Activated CD8-positive, alpha-beta T cell treated with anti-CD3 and anti-CD28 coated beads, Interleukin-2, amount 10 ng/mL, durations not matched to agents 7 days and 5 days (primary cell): ENCODE measurements at regions not wholly inside any gene's neighbourhood (a gene's known extent, or its start where the extent isn't known, plus 50 kb on each side); places are given as distances from the start of the nearest gene placed in this dataset.
A peak's percentile ranks its signal among the peaks of the same experiment; 100 is the strongest.

Experiments
- ATAC-seq: fragments of 150-1000 bp; cut with Tn5 transposase; one replicate; pipeline ENCODE4 v1.10.0; 2021; ENCODE audit warnings: moderate library complexity
- CTCF ChIA-PET: fragments of 350-600 bp; sonication (Branson Sonifier 250); formaldehyde crosslinking; loops from one replicate; lab custom pipeline; 2021; ENCODE audit warnings: antibody characterized with exemption; lab: Charles Lee
- POLR2A ChIA-PET: fragments of 350-600 bp; sonication (Branson Sonifier 250); formaldehyde crosslinking; loops from one replicate; lab custom pipeline; 2021; ENCODE audit warnings: antibody characterized with exemption; lab: Charles Lee
- DNase-seq: peaks from one replicate; pipeline ENCODE4 v3.0.0-alpha.2; 2020
- H3K27ac Mint-ChIP-seq: one replicate; pipeline ENCODE4 v1.8.0; 2021; ENCODE audit warnings: mild to moderate bottlenecking, mixed read lengths
- H3K27me3 Mint-ChIP-seq: one replicate; pipeline ENCODE4 v1.8.0; 2021; ENCODE audit warnings: low read depth, mixed read lengths
- H3K36me3 Mint-ChIP-seq: one replicate; pipeline ENCODE4 v1.8.0; 2021; ENCODE audit warnings: low read depth, mixed read lengths
- H3K4me1 Mint-ChIP-seq: one replicate; pipeline ENCODE4 v1.8.0; 2021; ENCODE audit warnings: low read depth, mixed read lengths
- H3K4me3 Mint-ChIP-seq: one replicate; pipeline ENCODE4 v1.8.0; 2021; ENCODE audit warnings: mild to moderate bottlenecking, mixed read lengths
- H3K9me3 Mint-ChIP-seq: one replicate; pipeline ENCODE4 v1.8.0; 2022; ENCODE audit warnings: mixed read lengths; ENCODE audit not compliant: insufficient read depth

- Mint-ChIP-seq H3K4me1 (no peaks in the 10 kb centered on the region), H3K27me3 (peaks cover 9% of the 10 kb centered on the region), H3K9me3 (no peaks in the 10 kb centered on the region), H3K4me3 (no peak overlapping the region), H3K27ac (no peak overlapping the region), H3K36me3 (no peaks in the 10 kb centered on the region)
- DNase-seq (no peak), ATAC-seq (no peak)
- CTCF ChIA-PET: no interaction called here
- POLR2A ChIA-PET: no interaction called here
These were observed 76.1 kb upstream of the MAPRE2 start for GRCh38 chr18:34965108-34965507.

GRCh38 chr18:34965566-34965965 is 75.6 kb upstream of the MAPRE2 start:
- H3K4me1 Mint-ChIP-seq: no peaks in the 10 kb centered on the region
- ATAC-seq (no peak), DNase-seq (no peak)
- POLR2A ChIA-PET: no interaction called here
- CTCF ChIA-PET: no interaction called here
- H3K27ac Mint-ChIP-seq: no peak overlapping the region
- H3K9me3 Mint-ChIP-seq: no peaks in the 10 kb centered on the region
- no peak overlapping the region for H3K4me3 Mint-ChIP-seq
- H3K27me3 Mint-ChIP-seq: peaks cover 12% of the 10 kb centered on the region
- H3K36me3 Mint-ChIP-seq: no peaks in the 10 kb centered on the region

GRCh38 chr18:34970106-34970505 is 71.1 kb upstream of the MAPRE2 start:
- Mint-ChIP-seq H3K36me3 (no peaks in the 10 kb centered on the region), H3K4me3 (no peak overlapping the region), H3K27me3 (peaks cover 20% of the 10 kb centered on the region), H3K4me1 (no peaks in the 10 kb centered on the region), H3K27ac (no peak overlapping the region), H3K9me3 (no peaks in the 10 kb centered on the region)
- ATAC-seq (no peak), DNase-seq (no peak)
- ChIA-PET POLR2A (no interaction called here), CTCF (no interaction called here)

GRCh38 chr18:34971313-34971712 is 69.9 kb upstream of the MAPRE2 start:
- ChIA-PET CTCF (interaction anchor here (0.9 to 1.3 kb wide), 3 partner anchors 11 to 58 kb away, joined by 3 to 4 read pairs (median 3); no protein-coding TSS in a partner anchor), POLR2A (no interaction called here)
- no peak overlapping the region for H3K4me3 Mint-ChIP-seq

GRCh38 chr18:34972765-34973414 is 68.3 kb upstream of the MAPRE2 start:
- CTCF ChIA-PET: no interaction called here
- H3K4me1 Mint-ChIP-seq: peaks cover 2% of the 10 kb centered on the region
- no peak for ATAC-seq

More at GRCh38 chr18:34971313-34971712, 69.9 kb upstream of the MAPRE2 start:
- DNase-seq: no peak
- no peak for ATAC-seq
- no peaks in the 10 kb centered on the region for H3K9me3 Mint-ChIP-seq
- no peaks in the 10 kb centered on the region for H3K36me3 Mint-ChIP-seq
- peaks cover 30% of the 10 kb centered on the region for H3K27me3 Mint-ChIP-seq
- H3K4me1 Mint-ChIP-seq: peaks cover 2% of the 10 kb centered on the region
- H3K27ac Mint-ChIP-seq: no peak overlapping the region

GRCh38 chr18:34976123-34976522 is 65.1 kb upstream of the MAPRE2 start:
- Mint-ChIP-seq H3K27me3 (peaks cover 28% of the 10 kb centered on the region), H3K27ac (no peak overlapping the region), H3K9me3 (no peaks in the 10 kb centered on the region), H3K36me3 (no peaks in the 10 kb centered on the region), H3K4me3 (peak overlapping the region; percentile 80), H3K4me1 (peaks cover 18% of the 10 kb centered on the region)
- CTCF ChIA-PET: no interaction called here
- POLR2A ChIA-PET: no interaction called here
- DNase-seq: no peak
- no peak for ATAC-seq

More at GRCh38 chr18:34972765-34973414, 68.3 kb upstream of the MAPRE2 start:
- Mint-ChIP-seq H3K9me3 (no peaks in the 10 kb centered on the region), H3K4me3 (no peak overlapping the region), H3K27ac (no peak overlapping the region), H3K27me3 (peaks cover 34% of the 10 kb centered on the region), H3K36me3 (no peaks in the 10 kb centered on the region)
- POLR2A ChIA-PET: no interaction called here
- no peak for DNase-seq

GRCh38 chr18:34976534-34976898 is 64.7 kb upstream of the MAPRE2 start:
- H3K36me3 Mint-ChIP-seq: no peaks in the 10 kb centered on the region

GRCh38 chr18:34976899-34977837 is 64.0 kb upstream of the MAPRE2 start:
- no peaks in the 10 kb centered on the region for H3K9me3 Mint-ChIP-seq
- peaks cover 28% of the 10 kb centered on the region for H3K27me3 Mint-ChIP-seq
- H3K4me1 Mint-ChIP-seq: peaks cover 18% of the 10 kb centered on the region
- DNase-seq (peak; percentile 88), ATAC-seq (peak; percentile 84)
- H3K36me3 Mint-ChIP-seq: no peaks in the 10 kb centered on the region
- POLR2A ChIA-PET: interaction anchor here (0.8 to 1.4 kb wide), 3 partner anchors 65 to 367 kb away, joined by 3 to 5 read pairs (median 3); partner anchors contain the start of genes ZNF24 and ZSCAN30
- H3K4me3 Mint-ChIP-seq: peak overlapping the region; percentile 80
- H3K27ac Mint-ChIP-seq: peak overlapping the region; percentile 28
- CTCF ChIA-PET: interaction anchor here (0.7 to 1.5 kb wide), 2 partner anchors 70 to 111 kb away, joined by 3 to 4 read pairs; no protein-coding TSS in a partner anchor

More at GRCh38 chr18:34976534-34976898, 64.7 kb upstream of the MAPRE2 start:
- no peak for ATAC-seq
- H3K9me3 Mint-ChIP-seq: no peaks in the 10 kb centered on the region
- no peak overlapping the region for H3K27ac Mint-ChIP-seq
- POLR2A ChIA-PET: no interaction called here
- H3K4me3 Mint-ChIP-seq: peak overlapping the region; percentile 80
- H3K4me1 Mint-ChIP-seq: peaks cover 18% of the 10 kb centered on the region
- DNase-seq: no peak
- H3K27me3 Mint-ChIP-seq: peaks cover 28% of the 10 kb centered on the region
- CTCF ChIA-PET: interaction anchor here (1.5 kb wide), 1 partner anchor 70 kb away, joined by 4 read pairs; no protein-coding TSS in a partner anchor

GRCh38 chr18:34977838-34978532 is 63.2 kb upstream of the MAPRE2 start:
- DNase-seq (peak; percentile 71), ATAC-seq (peak; percentile 31)
- Mint-ChIP-seq H3K4me1 (peaks cover 18% of the 10 kb centered on the region), H3K4me3 (peak overlapping the region; percentile 80), H3K36me3 (no peaks in the 10 kb centered on the region), H3K9me3 (no peaks in the 10 kb centered on the region), H3K27ac (peak overlapping the region; percentile 51), H3K27me3 (peaks cover 25% of the 10 kb centered on the region)
- ChIA-PET CTCF (interaction anchor here (0.7 to 1.5 kb wide), 6 partner anchors 28 to 114 kb away, joined by 3 to 5 read pairs (median 4); no protein-coding TSS in a partner anchor), POLR2A (interaction anchor here (0.8 to 1.4 kb wide), 4 partner anchors 64 to 366 kb away, joined by 3 to 5 read pairs (median 3); partner anchors contain the start of genes ZNF24 and ZSCAN30)

- Mint-ChIP-seq H3K27me3 (peaks cover 21% of the 10 kb centered on the region), H3K27ac (peak overlapping the region; percentile 51), H3K36me3 (no peaks in the 10 kb centered on the region), H3K9me3 (no peaks in the 10 kb centered on the region), H3K4me3 (peak overlapping the region; percentile 80), H3K4me1 (peaks cover 18% of the 10 kb centered on the region)
- no peak for DNase-seq
- no peak for ATAC-seq
- ChIA-PET CTCF (interaction anchor here (1.0 to 1.4 kb wide), 4 partner anchors 28 to 115 kb away, joined by 3 to 5 read pairs (median 4); no protein-coding TSS in a partner anchor), POLR2A (interaction anchor here (1.3 to 1.4 kb wide), 2 partner anchors 64 to 112 kb away, joined by 3 to 5 read pairs; no protein-coding TSS in a partner anchor)
These were observed 62.7 kb upstream of the MAPRE2 start for GRCh38 chr18:34978533-34978893.
